Inflammatory macrophage treated with lipopolysaccharide for 4 hours (primary cell): ENCODE measurements at regions not wholly inside any gene's neighbourhood (a gene's known extent, or its start where the extent isn't known, plus 50 kb on each side); places are given as distances from the start of the nearest gene placed in this dataset.
"Not testable (repeated sequence)": the region's sequence is repeated elsewhere in the genome, so short reads cannot be mapped to it uniquely, and the experiment has no call there.

Source experiments
- DNase-seq: peaks from one replicate; pipeline ENCODE4 v3.0.0-alpha.2; 2020

DNA sequence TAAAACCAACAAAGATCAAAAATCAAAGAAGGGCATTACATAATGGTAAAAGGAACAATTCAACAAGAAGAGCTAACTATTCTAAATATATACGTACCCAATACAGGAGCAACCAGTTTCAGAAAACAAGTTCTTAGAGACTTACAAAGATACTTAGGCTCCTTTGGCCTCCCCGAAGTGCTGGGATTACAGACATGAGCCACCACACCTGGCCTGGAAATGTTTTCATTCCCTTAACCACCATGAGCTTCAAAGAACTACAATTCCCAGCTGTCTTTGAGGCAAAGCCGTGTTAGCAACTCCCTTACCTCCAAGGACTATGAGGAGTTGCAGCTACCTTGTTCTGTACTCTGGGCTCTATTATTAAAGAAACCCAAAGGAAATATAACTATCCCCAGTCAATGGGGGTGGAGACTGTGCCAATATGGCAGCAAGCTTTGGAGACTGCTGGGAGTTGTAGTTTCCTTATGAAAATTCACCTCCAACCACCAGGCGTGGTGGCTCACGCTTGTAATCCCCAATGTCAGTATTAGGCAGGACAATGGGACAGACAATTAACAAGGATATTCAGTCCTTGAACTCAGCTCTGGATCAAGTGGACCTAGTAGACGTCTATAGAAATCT, 893.9 kb downstream of the SLC6A15 start:
- not testable (repeated sequence) for DNase-seq

DNA sequence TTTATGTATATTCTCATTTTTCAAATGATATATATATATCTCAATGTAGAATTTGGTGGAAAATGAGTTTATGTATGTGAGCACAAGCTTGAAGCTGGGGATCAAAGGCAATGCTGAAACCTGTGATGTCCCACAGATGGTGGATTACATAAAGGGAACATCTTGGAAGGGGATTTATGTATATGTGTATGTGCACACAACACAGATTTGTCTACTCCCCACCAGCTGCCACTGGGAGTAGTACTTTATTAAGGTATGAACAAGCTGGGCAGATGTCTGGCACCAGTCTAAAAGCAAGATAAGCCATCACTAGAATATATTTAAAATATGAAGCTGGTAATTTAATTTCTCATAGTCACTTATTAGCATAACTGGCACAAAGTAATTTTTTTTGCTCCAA, 895.6 kb downstream of the SLC6A15 start:
- no peak for DNase-seq

DNA sequence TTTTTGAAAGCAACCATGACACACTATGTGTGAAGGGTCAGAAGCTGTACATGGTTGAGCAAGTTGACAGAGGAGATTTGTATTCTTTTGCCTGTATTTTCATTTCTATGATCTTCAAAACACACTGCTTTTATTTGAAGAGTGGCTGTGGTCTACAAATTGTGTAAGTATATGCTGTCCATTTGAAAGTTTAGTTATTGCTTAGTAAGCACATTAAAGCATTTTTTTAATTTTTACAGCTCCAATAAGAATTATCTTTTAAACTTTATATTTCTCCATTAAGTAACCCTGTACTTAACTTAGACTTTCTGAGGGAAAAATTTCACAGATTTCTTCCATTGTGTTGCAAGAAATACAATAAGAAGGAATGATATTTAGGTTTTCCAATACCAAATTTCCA, 915.2 kb downstream of the SLC6A15 start:
- DNase-seq: no peak

DNA sequence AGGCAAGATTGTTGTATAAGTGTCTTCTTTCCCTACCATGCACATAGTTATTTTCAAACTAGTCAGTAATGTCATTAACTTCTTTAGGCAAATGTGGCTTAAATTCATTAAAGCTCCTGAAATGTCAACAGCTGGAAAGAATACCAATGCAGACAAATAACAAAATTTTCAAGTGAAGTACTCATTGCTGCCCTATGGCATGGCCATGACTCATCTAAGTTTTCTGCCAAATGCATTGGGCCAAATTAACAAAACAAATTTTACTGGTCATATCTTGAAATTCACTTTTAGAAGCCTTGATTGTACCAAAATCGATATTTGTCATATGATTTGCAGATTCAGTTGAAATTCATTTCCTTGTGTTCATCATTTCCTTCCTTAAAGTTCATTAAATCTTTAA, 915.9 kb downstream of the SLC6A15 start:
- no peak for DNase-seq

DNA sequence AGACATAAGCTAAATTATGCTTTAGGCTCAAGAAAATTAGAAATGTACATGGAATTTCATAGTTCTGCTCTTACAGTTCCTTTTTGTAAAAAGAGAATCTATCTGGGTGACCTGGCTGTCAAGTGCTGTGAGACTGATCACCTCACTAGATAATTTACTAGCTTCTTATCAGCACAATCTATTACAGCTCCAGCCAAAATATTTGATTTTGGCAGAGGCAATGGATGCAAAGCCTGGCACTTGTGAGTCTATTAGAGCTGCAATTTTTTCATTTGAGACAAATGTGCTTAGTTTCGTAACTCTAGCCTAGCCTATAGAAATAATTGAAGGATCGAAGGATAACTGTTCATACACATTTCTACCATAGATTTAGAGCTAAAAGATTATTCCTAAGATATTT, 927.5 kb downstream of the SLC6A15 start:
- DNase-seq: no peak

DNA sequence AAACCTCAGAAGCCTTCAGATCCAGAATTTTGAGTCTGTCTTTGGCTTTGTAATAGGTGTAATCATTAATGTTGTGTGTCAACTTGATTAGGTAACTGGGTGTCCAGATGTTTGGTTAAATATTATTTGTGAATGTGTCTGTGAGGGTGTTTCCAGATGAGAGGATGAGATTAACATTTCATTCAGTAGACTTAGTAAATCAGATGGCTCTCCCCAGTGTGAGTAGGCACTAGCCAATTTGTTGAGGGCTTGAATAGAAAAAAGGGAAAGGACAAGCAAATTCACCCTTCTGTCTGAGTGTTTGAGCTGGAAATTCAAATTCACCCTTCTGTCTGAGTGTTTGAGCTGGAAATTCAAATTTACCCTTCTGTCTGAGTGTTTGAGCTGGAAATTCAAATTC, 932.2 kb downstream of the SLC6A15 start:
- DNase-seq: no peak

DNA sequence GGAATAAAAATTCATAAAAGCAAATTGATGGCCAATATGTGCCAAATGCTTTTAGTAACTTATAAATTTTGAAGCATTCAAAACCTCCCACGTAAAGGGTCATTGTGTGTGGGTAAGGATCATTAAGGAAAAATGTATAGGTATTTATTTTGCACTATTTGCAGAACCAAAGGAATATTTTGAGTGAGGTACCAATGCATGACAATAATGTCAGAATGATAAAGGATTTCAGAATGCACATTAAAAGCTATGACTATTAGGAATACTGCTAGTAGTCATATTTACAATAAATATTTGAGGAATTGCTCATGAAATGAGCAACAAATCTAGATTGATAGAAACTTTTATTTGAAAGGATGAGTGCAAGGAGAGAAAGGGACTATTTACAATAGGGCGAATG, 932.8 kb downstream of the SLC6A15 start:
- DNase-seq: no peak

DNA sequence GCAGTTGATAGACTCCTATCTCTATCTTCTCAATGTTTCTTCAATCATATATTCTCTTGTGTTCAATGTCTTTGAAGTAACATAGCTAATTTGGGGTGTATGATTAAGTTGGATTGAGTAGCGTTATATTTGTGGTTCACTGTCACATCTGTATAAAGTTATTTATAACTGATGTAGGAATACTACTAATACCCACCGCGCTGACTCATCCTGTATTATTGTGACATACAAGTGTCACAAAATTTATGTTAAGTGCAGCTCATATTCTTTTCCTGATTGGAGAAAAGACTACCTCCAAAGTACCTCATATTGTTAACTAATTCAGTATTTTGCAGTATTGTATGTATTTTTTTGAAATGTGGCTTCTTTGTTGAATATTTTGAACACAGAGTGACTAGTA, 940.8 kb downstream of the SLC6A15 start:
- DNase-seq: no peak

DNA sequence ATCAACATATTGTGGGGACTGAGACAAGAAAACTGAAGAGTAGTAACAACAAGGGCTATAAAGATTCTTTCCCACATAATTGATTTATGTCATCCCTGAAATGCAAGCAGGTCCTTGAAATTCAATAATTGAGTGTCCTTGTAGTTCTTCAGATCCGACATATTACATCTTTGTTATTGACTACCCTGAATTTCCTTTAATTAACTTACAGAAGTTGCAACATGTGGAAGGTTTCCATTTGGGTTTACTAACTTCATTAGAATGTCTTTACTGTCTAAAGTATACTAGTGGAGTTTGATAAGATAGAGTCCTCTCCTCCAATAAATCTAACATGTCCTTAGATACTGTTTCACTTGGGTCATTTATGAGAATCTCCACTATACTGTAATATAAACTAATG, 951.8 kb downstream of the SLC6A15 start:
- no peak for DNase-seq

DNA sequence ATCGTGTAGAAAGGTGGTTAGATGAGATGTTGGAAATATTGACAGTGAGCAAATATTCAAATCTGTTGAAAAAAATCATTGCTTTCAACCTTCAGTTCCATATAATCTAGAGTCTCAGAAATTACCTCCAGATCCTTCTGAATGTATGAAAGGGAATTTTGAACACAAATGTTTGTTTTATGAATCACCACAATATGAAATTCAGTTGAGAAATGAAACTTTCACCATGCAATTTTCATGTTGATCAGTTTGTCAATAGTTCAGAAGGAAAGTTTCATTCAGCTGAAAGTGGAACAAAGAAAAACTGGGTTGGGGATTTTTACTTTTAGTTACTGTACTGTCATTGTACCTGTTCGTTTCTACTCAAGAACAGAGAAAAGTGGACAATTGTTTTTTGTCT, 953.6 kb downstream of the SLC6A15 start:
- DNase-seq: no peak

DNA sequence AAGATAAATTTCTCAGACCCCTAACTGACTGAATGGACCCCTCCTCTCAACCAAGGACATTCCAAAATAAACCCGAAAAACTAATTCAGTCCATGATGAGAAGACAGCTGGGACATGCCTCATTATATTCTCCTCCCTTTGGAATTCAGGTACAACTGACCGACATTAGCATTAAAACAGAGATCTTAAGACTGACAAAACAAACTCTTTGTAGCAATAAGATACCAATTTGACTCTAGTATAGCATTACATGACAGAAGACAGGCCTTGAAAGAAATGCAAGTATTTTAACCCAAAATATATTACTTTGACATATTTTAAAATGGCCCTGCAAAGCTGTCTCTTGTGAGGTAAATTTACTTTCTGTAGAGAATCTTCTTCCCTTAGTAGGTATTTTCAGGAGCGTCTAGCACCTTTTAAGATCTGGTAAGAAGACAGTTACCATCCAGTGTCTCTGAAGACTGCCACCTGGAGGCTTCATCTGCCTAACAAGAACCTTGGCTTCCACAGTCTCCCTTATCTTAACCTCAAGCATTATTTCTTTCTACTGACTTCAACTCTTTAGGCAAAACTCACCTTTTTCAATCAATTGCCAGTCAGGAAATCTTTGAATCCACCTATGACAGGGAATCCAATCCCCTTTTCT, 957.5 kb downstream of the SLC6A15 start:
- DNase-seq: no peak

DNA sequence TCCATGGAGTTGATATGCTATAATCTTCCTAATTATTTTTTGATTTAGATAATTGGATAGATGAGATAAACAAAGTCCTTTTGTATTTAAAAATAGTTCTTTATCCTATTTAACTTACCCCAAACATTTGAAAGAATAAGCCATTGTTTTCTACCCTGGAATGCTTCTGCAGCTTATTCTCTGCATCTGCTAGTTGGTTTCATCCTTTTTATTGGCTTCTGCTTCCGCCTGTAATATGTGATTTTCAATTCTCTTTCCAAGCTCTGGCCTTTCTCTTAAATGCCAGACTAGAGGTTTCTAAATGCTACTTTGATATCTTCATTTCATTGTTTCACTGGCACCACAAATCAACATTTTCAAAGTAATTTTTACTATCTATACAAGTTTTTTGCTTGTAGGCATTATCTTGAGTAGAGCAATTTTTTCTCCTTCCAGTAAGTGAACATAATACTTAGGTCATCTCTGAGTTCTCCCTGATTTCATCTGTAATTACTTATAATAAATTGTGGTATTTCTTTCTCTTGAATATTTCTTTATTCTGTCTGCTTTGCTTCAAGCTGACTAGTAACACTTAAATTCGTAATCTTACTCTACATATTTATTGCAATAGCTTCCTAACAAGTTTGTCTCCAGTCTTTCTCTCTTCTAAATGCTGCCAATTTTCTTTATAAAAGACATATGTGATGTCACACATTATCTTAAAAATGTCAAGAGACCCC, 958.4 kb downstream of the SLC6A15 start:
- no peak for DNase-seq

DNA sequence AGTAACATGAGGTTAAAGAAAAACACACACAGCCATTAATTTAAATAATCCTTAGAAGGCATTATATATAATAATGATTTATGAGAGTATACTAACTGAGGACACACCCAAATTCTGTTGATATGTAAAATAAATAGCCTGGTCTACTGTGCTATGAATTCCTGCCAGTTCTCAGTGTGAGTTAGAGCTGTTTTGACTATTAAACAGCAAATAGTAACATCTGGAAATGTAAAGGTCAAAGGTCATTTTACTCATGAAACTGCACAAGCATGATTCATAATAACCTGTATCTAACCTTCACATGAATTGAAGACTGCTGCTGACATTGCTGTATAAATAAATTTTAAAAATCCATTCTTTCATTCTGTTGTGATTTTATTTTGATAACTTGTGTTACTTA, 966.7 kb downstream of the SLC6A15 start:
- no peak for DNase-seq

DNA sequence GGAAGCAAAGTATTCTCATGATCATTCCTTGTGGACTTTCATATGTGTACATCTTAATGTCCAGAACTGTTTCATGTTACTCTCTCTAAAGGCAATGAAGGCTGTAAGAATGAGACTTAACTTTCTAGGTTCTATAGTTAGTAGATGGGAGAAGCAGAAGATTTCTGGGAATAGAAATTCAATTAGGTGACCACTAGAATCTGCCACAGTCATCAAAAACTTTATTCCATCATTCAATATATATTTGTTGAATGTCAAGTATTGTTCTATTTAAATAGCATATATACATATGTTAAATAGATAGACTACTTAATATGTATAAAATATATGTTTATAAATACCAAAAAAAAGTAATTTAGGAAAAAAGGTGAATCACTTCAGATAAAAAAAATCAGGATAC, 972.9 kb downstream of the SLC6A15 start:
- DNase-seq: no peak

DNA sequence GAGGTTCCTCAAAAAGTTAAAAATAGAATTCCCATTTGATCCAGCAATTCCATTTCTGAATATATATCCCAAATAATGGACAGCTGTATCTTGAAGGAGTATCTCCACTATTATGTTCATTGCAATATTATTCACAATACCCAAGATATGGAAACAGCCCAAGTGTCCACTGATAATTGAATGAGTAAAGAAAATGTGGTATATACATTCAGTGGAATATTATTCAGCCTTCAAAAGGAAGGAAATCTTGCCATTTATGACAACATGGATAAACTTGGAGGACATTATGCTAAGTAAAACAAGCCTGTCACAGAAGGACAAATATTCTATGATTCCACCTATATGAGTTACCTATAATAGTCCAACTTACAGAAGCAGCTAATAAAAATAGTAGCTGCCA, 979.0 kb downstream of the SLC6A15 start:
- no peak for DNase-seq

DNA sequence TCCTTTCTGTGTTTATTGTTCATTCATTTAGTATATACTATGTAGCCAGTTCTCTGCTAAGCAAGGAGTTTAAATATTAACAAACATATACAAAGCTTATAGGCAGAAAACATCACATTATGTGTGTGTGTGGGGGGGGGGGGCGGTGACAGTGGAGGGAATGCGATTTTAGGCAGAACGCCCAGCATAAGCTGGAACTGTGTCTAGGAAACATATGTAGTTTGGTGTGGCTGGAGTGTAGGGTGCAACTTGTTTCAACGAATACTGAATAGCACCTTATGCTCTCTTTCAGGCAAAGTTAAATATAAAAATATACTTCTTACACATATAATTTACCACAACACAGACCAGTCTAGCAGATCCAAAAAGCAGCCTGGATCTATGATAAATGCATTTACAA, 980.6 kb downstream of the SLC6A15 start:
- no peak for DNase-seq

DNA sequence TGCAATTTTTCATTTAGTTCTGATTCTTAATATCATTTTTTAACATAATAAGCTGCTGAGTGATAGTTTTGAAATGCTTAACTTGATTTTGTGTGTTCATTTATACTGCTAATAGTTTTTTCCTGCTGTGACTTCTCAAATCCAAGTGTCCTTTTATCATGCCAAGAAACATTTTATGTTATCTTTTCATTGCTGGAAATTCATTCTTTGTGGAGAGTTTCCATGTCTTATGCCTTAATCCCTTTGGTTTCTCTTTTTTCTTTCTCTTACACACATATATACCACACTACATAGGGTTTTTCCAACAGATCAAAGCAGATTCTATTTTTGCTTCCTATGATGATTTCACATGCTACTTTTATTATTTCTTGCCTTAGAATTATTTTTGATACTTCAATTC, 981.1 kb downstream of the SLC6A15 start:
- DNase-seq: no peak

DNA sequence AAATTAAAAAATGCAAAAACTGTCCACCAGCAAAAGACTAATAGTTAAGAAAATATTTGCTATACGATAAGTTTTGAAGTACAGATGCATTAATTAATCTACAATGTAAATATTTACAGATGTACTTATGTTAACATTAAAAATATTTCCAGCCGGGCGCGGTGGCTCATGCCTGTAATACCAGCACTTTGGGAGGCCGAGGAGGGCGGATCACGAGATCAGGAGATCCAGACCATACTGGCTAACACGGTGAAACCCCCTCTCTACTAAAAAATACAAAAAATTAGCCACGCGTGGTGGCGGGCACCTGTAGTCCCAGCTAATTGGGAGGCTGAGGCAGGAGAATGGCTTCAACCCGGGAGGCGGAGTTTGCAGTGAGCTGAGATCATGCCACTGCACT, 982.8 kb downstream of the SLC6A15 start:
- DNase-seq: not testable (repeated sequence)

DNA sequence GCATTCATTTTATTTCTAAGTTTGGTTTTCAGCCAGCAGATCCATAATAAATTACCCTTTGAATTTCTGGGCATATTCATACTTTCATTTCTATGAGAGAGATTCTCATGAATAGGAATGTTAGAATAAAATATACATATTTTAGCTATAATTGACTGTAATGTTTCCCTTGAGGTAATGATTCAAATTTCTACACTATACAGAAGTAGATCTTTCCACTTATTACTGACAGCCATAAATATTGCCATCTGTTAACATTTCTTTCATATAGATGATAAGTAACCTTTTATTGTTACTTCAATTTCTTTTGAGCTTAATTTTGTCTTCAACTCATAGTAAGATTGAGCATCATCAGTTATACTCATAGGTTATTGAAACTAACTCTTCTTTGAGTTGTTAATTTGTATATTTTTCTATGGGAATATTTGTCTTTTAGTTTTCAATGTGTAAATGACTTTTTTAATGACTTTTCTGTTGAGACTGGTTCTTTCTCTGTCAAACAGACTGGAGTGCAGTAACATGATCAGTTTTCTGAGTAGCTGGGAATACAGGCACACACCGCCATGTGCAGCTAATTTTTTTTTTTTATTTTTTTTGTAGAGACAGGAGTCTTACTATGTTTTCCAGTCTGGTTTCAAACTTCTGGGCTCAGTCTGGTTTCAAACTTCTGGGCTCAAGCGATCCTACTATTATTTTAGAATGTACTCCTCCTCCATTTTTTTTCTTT, 991.6 kb downstream of the SLC6A15 start:
- DNase-seq: no peak

DNA sequence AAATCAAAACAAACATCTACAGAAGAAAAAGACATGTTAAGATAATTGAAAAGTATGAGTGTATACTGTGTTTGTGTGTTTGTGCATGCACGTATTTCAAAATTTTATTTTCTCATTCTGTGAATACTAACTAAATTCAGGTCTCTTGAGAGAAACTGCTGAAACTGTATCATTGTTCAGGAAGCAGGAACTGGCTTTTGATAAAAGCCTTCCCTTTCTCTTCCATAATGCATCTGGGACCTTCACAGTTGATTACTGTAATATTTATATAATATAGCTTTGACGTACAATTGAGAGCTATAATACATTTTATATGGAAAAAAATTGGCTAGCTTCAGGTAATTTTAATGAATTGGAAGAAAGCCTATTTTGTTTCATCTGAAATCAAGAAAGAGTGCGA, 993.5 kb downstream of the SLC6A15 start:
- DNase-seq: no peak

DNA sequence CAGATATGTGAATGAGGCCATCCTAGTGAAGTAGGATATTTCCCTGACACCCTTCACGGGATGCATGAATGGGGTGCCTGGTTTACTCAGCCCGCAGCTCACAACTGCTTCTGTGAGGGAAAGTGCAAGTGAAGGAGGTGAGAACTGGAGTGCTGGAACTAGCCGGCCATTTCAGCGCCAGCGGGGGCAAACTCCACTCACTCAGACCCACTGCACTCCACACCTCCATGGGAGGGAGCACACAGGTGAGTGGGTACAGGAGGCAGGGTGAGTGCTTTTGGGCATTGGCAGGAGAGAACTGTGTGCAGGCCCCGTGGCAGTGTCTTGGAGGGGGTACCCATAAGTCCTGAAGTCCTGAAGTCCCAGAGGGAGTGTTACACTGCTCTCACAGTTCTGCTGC, 1008.4 kb downstream of the SLC6A15 start:
- DNase-seq: no peak

DNA sequence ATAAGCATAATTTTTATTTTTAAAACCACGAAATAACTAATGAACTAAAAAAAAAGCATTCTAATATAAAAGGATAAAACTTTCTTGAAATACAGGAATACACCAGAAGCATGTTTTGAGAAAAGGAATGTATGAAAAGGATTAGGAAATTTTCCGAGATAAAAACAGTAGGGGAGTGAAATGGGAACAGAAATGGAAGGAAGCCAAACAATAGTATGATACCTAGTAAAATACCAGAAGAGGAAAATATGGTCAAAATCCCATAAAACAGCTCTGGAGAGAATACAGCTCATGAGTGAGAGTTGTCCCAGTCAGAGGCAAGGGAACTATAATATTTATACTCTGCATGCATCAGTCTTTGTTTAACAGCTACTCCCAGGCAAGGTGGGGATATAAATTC, 1016.2 kb downstream of the SLC6A15 start:
- DNase-seq: no peak

DNA sequence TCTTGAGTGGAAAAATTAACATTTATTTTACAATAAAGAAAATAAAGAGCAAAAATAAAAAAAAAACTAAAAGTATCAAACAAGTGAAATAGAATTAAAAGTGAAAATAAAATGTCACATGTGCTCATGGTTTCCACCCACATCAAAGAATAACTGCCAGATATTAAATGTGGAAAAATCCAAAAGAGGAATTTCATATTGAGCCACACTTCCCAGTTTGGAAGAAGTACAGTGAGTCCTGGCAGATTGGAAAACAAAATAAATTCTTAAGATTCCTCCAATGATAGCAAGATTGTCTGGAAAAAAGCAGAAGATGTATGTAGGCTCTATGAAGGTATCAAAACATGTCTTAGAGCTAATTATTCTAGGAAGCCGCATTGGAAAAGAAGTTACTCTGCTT, 1019.5 kb downstream of the SLC6A15 start:
- DNase-seq: no peak

DNA sequence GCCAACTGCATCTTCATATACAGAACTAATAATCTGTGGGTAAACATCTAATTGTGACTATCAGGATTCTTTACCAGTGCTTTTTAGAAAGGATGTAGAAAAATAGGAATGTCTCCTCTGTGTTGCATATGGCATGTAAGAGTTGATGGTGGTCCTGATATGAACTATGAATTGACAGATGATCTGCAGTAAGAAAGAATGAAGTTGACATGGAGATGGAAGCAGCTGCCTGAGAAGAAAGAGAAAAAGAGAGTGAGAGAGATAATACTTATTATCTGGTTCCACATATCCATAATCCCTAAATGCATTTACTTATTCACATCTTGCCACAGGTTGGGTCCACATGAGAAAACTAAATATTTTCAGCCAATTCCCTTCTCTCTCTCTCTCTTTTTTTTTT, 1022.9 kb downstream of the SLC6A15 start:
- no peak for DNase-seq
